GM12864 (cell line): ENCODE measurements at regions not wholly inside any gene's neighbourhood (a gene's known extent, or its start where the extent isn't known, plus 50 kb on each side); places are given as distances from the start of the nearest gene placed in this dataset.

ENCODE experiments used
- DNase-seq: peaks from one replicate; pipeline ENCODE4 v3.0.0-alpha.2; 2011; ENCODE audit warnings: low read depth
- H3K4me3 ChIP-seq: 2 replicates; pipeline ENCODE4 v1.5.1; 2011; ENCODE audit warnings: mild to moderate bottlenecking, low read depth, low read length, control low read depth
- TF ChIP-seq, protein P1 (sequence below): IDR thresholded peaks from 2 replicates; pipeline ENCODE4 v1.5.1; 2011; ENCODE audit warnings: low read depth, mild to moderate bottlenecking, moderate library complexity, low read length, control low read depth, inconsistent platforms; ENCODE audit errors: missing control alignments

DNA sequence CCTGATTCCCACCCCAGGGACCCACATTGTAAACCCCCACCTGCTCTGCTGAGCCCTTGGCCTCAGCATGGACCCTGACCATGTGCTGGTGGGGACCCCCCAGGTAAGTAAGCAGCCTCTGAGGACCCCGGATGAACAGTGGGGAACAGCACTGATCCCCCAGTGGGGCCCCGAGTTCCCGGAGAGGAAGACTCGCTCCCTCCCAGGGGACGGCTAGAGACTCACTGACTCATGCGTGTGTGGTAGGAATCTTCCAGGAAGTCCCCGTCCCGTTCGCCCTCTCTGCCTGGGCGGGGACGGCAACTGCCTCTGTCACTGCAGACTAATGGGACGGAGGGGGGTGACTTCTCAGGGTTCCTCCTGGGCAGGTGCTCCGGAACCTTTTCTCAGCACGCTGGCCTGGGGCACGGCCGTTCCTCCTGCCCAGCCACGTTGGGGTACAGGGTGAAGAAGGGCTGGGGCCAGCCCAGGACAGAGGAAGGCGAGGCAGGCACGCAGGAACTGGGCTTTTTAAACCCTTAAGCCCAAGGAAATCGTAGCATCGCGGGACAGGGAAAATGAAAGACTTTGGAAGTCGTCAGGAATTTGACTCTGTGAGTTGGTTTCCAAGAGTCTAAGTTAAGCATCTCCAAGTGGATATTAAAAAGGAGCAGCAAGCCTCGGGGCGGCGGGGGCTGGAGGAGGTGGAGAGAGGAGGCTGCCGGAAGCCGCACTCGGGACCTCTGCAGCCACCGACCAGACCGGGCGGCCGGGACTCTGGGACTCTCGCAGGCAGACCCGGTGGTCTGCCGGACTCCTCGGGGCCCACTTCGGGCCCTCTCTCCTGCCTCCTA lies 178.7 kb downstream of the SEC14L1 start:
- TF ChIP-seq, protein P1, sequence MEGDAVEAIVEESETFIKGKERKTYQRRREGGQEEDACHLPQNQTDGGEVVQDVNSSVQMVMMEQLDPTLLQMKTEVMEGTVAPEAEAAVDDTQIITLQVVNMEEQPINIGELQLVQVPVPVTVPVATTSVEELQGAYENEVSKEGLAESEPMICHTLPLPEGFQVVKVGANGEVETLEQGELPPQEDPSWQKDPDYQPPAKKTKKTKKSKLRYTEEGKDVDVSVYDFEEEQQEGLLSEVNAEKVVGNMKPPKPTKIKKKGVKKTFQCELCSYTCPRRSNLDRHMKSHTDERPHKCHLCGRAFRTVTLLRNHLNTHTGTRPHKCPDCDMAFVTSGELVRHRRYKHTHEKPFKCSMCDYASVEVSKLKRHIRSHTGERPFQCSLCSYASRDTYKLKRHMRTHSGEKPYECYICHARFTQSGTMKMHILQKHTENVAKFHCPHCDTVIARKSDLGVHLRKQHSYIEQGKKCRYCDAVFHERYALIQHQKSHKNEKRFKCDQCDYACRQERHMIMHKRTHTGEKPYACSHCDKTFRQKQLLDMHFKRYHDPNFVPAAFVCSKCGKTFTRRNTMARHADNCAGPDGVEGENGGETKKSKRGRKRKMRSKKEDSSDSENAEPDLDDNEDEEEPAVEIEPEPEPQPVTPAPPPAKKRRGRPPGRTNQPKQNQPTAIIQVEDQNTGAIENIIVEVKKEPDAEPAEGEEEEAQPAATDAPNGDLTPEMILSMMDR: no peak
- peak overlapping the region; percentile 69 for H3K4me3 ChIP-seq
- DNase-seq: peak; percentile 65

DNA sequence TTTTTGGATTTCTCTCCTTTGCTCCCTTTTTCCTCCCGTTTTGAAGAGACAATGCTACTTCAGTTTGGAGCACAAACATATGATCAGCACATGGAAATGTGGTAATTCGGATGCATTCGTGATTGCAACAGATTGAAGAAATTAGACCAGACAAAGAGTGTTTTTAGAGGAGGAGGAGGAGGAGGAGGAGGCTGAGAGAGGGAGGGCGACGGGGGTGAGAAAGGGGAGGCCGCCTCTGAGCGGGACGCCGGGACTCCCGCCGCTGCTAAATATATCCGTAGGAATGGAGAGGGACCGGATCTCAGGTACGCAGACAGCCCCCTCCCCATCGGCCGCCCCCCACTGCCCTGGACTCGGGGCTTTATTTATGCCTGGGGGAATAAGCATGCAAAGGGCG lies 179.3 kb downstream of the SEC14L1 start:
- peak overlapping the region; percentile 69 for H3K4me3 ChIP-seq
- no peak for DNase-seq
- TF ChIP-seq, protein P1: no peak

DNA sequence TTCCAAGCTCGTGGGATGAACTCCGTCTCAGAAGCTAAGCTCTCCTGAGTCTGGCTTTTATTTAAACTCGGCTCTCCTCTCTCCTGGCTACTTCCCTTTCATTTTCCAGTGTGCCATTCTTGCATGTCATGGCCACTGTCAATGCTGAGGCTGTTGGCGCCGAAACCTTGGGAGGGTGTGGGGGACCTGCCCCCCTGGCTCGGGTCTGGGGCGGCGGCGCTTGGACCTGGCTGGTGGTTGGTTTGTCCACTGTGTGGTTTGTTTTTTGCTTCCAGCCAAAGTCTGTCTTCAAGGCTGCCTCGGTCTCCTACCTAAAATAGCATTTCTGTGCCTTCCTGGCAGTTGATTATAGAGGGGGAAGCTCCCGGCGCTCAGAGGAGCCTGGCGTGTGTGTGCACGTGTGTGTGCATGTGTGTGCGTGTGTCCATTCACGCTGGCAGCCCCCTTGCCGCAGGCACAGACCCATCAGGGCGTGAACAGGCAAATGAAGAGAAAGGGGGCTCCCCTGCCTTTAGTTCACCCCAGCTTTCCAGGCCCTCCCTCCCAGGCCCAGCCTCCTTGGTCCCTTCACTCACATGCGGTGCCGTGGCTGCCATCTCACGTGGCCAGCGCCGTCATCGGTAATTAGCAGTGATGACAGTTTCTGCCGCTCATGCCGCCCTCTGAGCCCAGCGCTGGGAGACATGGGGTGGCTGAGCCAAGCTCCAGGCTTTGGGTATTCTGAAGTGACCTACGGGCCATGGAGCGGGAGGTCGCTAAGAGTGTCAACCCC lies 179.9 kb downstream of the SEC14L1 start:
- TF ChIP-seq, protein P1: no peak
- no peak for DNase-seq
- peak overlapping the region; percentile 69 for H3K4me3 ChIP-seq

DNA sequence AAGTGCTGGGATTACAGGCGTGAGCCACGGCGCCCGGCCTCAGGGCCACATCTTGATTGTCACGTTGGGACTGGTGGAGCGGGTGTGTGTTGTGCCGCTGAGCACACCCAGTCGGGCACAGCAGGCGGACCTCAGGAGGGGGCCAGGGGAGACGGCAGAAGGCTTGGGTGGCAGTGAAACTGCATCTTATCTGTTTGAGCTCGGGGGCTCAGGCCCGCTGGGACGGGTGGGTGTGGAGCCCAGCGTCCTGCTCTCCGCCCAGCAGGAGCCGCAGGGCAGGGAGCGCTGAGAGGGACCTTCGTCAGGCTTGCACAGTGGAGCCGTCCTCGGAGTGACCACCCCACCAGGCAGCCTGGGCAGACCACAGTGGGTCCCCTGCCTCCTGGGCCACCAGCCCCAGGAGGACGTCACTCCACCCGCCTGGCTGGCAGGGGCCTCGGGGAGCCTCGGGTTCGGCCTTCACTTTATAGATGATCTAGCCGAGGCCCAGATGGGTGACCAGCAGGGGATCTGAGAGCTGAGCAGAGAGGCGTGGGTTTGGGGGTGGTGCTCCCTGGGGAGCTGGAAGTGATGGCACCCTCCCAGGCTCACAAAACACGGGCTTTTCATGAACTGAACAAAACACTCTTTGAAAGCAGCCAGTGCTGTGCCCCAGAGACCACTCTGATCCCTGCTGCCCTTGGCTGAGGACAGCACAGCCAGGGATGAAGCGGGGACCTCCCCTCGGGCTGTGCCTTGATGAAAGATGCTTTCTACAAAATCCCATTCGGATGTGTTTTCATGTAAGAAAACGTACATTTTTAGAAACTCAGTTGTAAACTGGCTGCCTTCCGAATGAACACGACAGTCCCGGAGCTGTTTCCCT lies 181.1 kb downstream of the SEC14L1 start:
- peak overlapping the region; percentile 85 for H3K4me3 ChIP-seq
- no peak for DNase-seq
- TF ChIP-seq, protein P1: no peak

DNA sequence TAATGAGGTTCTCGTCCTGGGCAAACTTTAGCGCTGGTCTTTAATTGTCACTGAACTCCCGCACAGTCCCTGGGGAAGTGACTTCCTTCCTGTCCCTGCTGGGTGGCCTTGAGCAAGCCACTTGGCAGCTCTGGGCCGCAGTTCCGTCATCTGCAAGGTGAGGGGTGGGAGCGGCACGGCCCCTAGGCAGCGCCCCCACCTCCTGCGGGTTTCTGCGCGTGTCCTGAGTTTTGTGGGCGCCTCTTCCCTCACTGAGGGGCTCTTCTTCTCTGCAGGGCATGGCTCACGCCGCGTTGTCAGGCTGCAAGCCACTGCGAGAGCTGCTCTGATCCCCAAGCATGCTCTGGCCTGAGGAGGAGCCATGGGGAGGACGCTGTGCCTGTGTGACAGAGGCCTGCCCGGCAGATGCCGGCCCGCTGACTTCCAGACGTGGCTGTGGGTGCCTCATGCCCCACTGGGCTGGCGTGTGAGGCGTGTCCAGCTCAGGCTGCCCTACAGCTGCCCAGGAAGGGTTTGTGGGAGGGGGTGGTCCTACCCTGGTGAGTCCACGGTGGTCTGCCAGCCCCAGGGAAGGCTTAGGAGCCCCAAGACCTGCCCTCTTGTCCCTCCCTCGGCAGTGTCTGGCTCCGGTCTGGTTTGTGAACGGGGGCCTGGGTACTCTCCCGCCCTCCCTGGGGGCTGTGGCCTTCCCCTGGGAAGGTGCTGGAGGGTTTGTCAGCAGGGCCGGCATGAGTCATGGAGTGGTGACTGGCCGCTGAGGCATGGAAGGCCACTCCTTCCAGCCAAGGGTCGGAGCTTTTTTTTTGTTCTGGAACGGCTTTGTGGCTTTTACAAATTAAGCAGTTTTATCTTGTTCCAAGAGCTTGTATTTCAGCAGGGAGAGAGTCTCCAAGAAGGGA lies 182.0 kb downstream of the SEC14L1 start:
- H3K4me3 ChIP-seq: peak overlapping the region; percentile 85
- DNase-seq: no peak
- TF ChIP-seq, protein P1: no peak
